Upper lobe of left lung (tissue), 4 donors: ENCODE measurements at regions not wholly inside any gene's neighbourhood (a gene's known extent, or its start where the extent isn't known, plus 50 kb on each side); places are given as distances from the start of the nearest gene placed in this dataset.

ENCODE experiments used
- CTCF ChIP-seq, 6 experiments: fragments of 450-650 bp in 4 of 6; fragments of 200-600 bp in 2 of 6; sonication (generic) in 2 of 6; IDR thresholded peaks; one replicate each; pipeline ENCODE4 v1.5.1; 2016 to 2019; ENCODE audit warnings: antibody characterized with exemption in 6 of 6
- EP300 ChIP-seq, 4 donors: sonication (generic); formaldehyde crosslinking; IDR thresholded peaks; one replicate each; pipeline ENCODE4 v1.5.1; 2017; ENCODE audit warnings: antibody characterized with exemption in 4 of 4, control low read depth in 2 of 4

- TF ChIP-seq EP300 (IDR thresholded peaks at IDR 0.05) (no peak), CTCF (IDR thresholded peaks at IDR 0.05) (no peak)
Observed at GRCh38 chr14:28936601-28937000, 170.0 kb downstream of the FOXG1 start.
